ENCODE measurements at regions not wholly inside any gene's neighbourhood (a gene's known extent, or its start where the extent isn't known, plus 50 kb on each side); places are given as distances from the start of the nearest gene placed in this dataset.
A peak's percentile ranks its signal among the peaks of the same experiment; 100 is the strongest.

- H3K4me1 ChIP-seq (ENCODE audit: control insufficient read depth, insufficient read depth, low read length, poor library complexity, severe bottlenecking): peaks cover 5% of the 10 kb centered on the region
- no peaks in the 10 kb centered on the region for H3K36me3 ChIP-seq (ENCODE audit: control insufficient read depth, insufficient read depth, low read length)
- H3K4me3 ChIP-seq (ENCODE audit: extremely low read depth, insufficient read depth, low read length, poor library complexity, severe bottlenecking): no peak overlapping the region
- no peaks in the 10 kb centered on the region for H3K9me3 ChIP-seq (ENCODE audit: control insufficient read depth, low read length)
- H3K27ac ChIP-seq (ENCODE audit: low read depth, low read length, severe bottlenecking): no peak overlapping the region
- 68 to 73% methylated on average over 9 to 11 of the region's 13 CpGs for WGBS, 2 experiments (ENCODE audit: insufficient coverage in 2 of 2)
These were observed 141.9 kb upstream of the CCDC54 start for GRCh38 chr3:107235193-107235927.

DNA sequence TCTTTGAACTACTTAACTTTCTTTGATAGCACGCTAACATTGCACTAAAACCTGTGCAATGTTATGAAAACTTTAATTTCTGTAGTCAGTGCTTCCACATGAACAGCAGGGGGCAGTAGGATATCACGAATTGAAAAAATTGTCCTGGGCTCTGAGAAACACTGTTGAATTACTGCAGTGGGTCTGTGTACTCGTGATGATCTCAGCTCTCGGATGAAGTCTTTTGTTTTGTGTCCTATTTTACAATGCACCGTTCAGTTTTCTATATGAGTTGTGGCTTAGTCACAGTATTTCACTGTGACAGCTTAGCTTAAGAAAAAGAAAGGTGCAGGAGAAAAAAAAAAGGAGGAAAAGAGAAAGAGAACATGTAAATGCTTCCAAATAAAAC lies 141.3 kb upstream of the CCDC54 start:
- H3K4me3 ChIP-seq (ENCODE audit: extremely low read depth, insufficient read depth, low read length, poor library complexity, severe bottlenecking): no peak overlapping the region

DNA sequence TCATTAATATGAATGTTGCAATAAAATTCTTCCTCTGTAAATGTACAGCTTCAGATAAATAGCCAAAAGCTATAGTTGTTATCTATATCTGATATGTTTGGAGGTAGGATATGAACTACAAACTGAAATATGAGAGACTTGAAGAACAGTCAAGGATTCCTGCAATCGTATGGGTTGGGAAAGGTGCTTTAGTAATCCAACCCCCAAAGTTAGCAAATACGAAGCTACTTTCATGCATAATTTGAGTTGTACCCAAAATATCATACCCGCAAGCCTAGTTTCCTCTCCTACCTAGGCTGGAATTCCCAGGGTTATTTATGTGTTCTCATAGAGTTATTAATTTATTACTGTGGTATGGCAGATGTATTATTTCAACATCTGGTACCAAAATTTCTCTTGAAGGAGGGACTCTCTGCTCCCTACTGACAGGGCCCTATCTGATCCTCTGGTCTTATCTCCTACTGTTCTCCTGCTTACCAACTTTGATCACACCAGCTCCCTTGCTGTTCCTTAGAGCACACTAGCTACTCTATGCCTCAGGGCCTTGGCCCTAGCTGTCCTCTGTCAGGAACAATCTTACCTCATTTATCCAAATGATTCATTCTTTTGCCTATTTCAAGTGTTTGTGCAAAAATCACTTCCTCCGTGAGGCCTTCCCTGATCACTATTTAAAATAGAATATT lies 140.4 kb upstream of the CCDC54 start:
- H3K4me3 ChIP-seq (ENCODE audit: extremely low read depth, insufficient read depth, low read length, poor library complexity, severe bottlenecking): no peak overlapping the region
- WGBS, 2 experiments (ENCODE audit: insufficient coverage in 2 of 2): 92% methylated on average over 1 to 2 of the region's 4 CpGs
- no peaks in the 10 kb centered on the region for H3K36me3 ChIP-seq (ENCODE audit: control insufficient read depth, insufficient read depth, low read length)
- peaks cover 5% of the 10 kb centered on the region for H3K4me1 ChIP-seq (ENCODE audit: control insufficient read depth, insufficient read depth, low read length, poor library complexity, severe bottlenecking)
- H3K27ac ChIP-seq (ENCODE audit: low read depth, low read length, severe bottlenecking): no peak overlapping the region
- no peaks in the 10 kb centered on the region for H3K9me3 ChIP-seq (ENCODE audit: control insufficient read depth, low read length)

More for the DNA sequence above, 141.3 kb upstream of the CCDC54 start:
- H3K27ac ChIP-seq (ENCODE audit: low read depth, low read length, severe bottlenecking): peak overlapping the region; percentile 10
- 7 to 11% methylated on average over 3 of the region's 5 CpGs for WGBS, 2 experiments (ENCODE audit: insufficient coverage in 2 of 2)
- H3K9me3 ChIP-seq (ENCODE audit: control insufficient read depth, low read length): no peaks in the 10 kb centered on the region
- H3K36me3 ChIP-seq (ENCODE audit: control insufficient read depth, insufficient read depth, low read length): no peaks in the 10 kb centered on the region
- peaks cover 5% of the 10 kb centered on the region for H3K4me1 ChIP-seq (ENCODE audit: control insufficient read depth, insufficient read depth, low read length, poor library complexity, severe bottlenecking)

GRCh38 chr3:107238787-107239186 lies 138.5 kb upstream of the CCDC54 start:
- Histone ChIP-seq H3K9me3 (ENCODE audit: control insufficient read depth, low read length) (no peaks in the 10 kb centered on the region), H3K36me3 (ENCODE audit: control insufficient read depth, insufficient read depth, low read length) (peaks cover 3% of the 10 kb centered on the region), H3K4me3 (ENCODE audit: extremely low read depth, insufficient read depth, low read length, poor library complexity, severe bottlenecking) (no peak overlapping the region), H3K4me1 (ENCODE audit: control insufficient read depth, insufficient read depth, low read length, poor library complexity, severe bottlenecking) (peaks cover 5% of the 10 kb centered on the region), H3K27ac (ENCODE audit: low read depth, low read length, severe bottlenecking) (no peak overlapping the region)
- 88% methylated on average over 1 of the region's 2 CpGs; no CpG with 5 or more reads in 1 of the 2 experiments for WGBS, 2 experiments (ENCODE audit: insufficient coverage in 2 of 2)

GRCh38 chr3:107239703-107240102 lies 137.5 kb upstream of the CCDC54 start:
- peaks cover 5% of the 10 kb centered on the region for H3K4me1 ChIP-seq (ENCODE audit: control insufficient read depth, insufficient read depth, low read length, poor library complexity, severe bottlenecking)
- H3K36me3 ChIP-seq (ENCODE audit: control insufficient read depth, insufficient read depth, low read length): peaks cover 10% of the 10 kb centered on the region
- H3K27ac ChIP-seq (ENCODE audit: low read depth, low read length, severe bottlenecking): no peak overlapping the region
- no peaks in the 10 kb centered on the region for H3K9me3 ChIP-seq (ENCODE audit: control insufficient read depth, low read length)
- no peak overlapping the region for H3K4me3 ChIP-seq (ENCODE audit: extremely low read depth, insufficient read depth, low read length, poor library complexity, severe bottlenecking)
- 83 to 100% methylated on average over 1 of the region's 4 CpGs for WGBS, 2 experiments (ENCODE audit: insufficient coverage in 2 of 2)

GRCh38 chr3:107240183-107241091 lies 136.8 kb upstream of the CCDC54 start:
- Histone ChIP-seq H3K9me3 (ENCODE audit: control insufficient read depth, low read length) (no peaks in the 10 kb centered on the region), H3K4me1 (ENCODE audit: control insufficient read depth, insufficient read depth, low read length, poor library complexity, severe bottlenecking) (peaks cover 1% of the 10 kb centered on the region), H3K27ac (ENCODE audit: low read depth, low read length, severe bottlenecking) (no peak overlapping the region), H3K36me3 (ENCODE audit: control insufficient read depth, insufficient read depth, low read length) (peaks cover 17% of the 10 kb centered on the region), H3K4me3 (ENCODE audit: extremely low read depth, insufficient read depth, low read length, poor library complexity, severe bottlenecking) (peak overlapping the region; percentile 85)
- WGBS, 2 experiments (ENCODE audit: insufficient coverage in 2 of 2): 1 to 2% methylated on average over 44 to 51 of the region's 59 CpGs

DNA sequence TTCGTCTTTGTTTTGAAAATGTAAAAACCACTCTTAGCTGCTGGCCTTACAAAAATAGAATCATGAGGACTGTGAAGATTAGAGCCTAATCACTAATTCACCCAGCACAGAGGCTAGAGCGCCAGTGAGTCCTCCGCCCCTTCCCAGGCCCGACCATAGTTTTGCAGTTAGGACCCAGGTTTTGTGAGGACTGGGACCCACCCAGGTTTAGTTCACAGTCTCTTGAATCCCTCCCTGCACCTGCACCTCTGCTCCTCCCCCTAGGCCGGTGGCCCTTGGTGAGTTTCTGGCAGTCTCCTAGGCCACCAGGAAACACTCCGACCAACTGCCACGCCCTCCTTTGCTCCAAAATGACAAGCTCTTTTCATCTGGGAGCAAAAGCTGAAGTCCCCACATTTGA lies 136.0 kb upstream of the CCDC54 start:
- H3K4me3 ChIP-seq (ENCODE audit: extremely low read depth, insufficient read depth, low read length, poor library complexity, severe bottlenecking): peak overlapping the region; percentile 85

GRCh38 chr3:107242579-107242978 lies 134.7 kb upstream of the CCDC54 start:
- peak overlapping the region; percentile 85 for H3K4me3 ChIP-seq (ENCODE audit: extremely low read depth, insufficient read depth, low read length, poor library complexity, severe bottlenecking)
- H3K9me3 ChIP-seq (ENCODE audit: control insufficient read depth, low read length): no peaks in the 10 kb centered on the region
- H3K27ac ChIP-seq (ENCODE audit: low read depth, low read length, severe bottlenecking): no peak overlapping the region
- no CpG with 5 or more reads among the region's 8 CpGs for WGBS, 2 experiments (ENCODE audit: insufficient coverage in 2 of 2)
- peaks cover 34% of the 10 kb centered on the region for H3K36me3 ChIP-seq (ENCODE audit: control insufficient read depth, insufficient read depth, low read length)
- H3K4me1 ChIP-seq (ENCODE audit: control insufficient read depth, insufficient read depth, low read length, poor library complexity, severe bottlenecking): no peaks in the 10 kb centered on the region

More for the DNA sequence above, 136.0 kb upstream of the CCDC54 start:
- WGBS, 2 experiments (ENCODE audit: insufficient coverage in 2 of 2): 12 to 19% methylated on average over 4 to 5 of the region's 7 CpGs
- Histone ChIP-seq H3K36me3 (ENCODE audit: control insufficient read depth, insufficient read depth, low read length) (peaks cover 24% of the 10 kb centered on the region), H3K4me1 (ENCODE audit: control insufficient read depth, insufficient read depth, low read length, poor library complexity, severe bottlenecking) (no peaks in the 10 kb centered on the region), H3K27ac (ENCODE audit: low read depth, low read length, severe bottlenecking) (no peak overlapping the region), H3K9me3 (ENCODE audit: control insufficient read depth, low read length) (no peaks in the 10 kb centered on the region)

- Histone ChIP-seq H3K4me3 (ENCODE audit: extremely low read depth, insufficient read depth, low read length, poor library complexity, severe bottlenecking) (no peak overlapping the region), H3K9me3 (ENCODE audit: control insufficient read depth, low read length) (no peaks in the 10 kb centered on the region), H3K4me1 (ENCODE audit: control insufficient read depth, insufficient read depth, low read length, poor library complexity, severe bottlenecking) (no peaks in the 10 kb centered on the region), H3K27ac (ENCODE audit: low read depth, low read length, severe bottlenecking) (no peak overlapping the region), H3K36me3 (ENCODE audit: control insufficient read depth, insufficient read depth, low read length) (peaks cover 61% of the 10 kb centered on the region)
- WGBS, 2 experiments (ENCODE audit: insufficient coverage in 2 of 2): no CpG with 5 or more reads among the region's 2 CpGs
These were observed 130.1 kb upstream of the CCDC54 start for GRCh38 chr3:107247116-107247515.

DNA sequence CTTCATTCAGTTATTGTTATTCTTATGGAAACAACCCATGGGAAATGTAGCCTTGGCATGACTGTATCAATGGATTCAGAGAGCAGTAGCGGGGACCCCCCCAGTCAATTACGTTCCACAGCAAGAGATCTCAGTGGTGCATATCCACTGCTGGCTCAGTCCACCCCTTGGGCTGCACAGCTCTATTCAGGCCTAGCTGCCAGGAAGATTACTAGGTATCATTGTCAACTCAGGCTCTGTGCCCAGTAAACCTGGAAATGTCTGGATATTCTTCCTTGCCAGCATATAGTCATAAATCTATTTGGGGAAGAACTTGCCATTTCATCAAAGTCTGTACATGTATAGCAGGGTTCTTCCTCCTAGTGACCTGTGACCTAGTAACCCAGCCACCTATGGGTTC lies 128.1 kb upstream of the CCDC54 start:
- 90% methylated on average over 2 of the region's 2 CpGs; no CpG with 5 or more reads in 1 of the 2 experiments for WGBS, 2 experiments (ENCODE audit: insufficient coverage in 2 of 2)

More for the DNA sequence above, 128.1 kb upstream of the CCDC54 start:
- no peaks in the 10 kb centered on the region for H3K4me1 ChIP-seq (ENCODE audit: control insufficient read depth, insufficient read depth, low read length, poor library complexity, severe bottlenecking)
- no peak overlapping the region for H3K4me3 ChIP-seq (ENCODE audit: extremely low read depth, insufficient read depth, low read length, poor library complexity, severe bottlenecking)
- H3K9me3 ChIP-seq (ENCODE audit: control insufficient read depth, low read length): no peaks in the 10 kb centered on the region
- H3K36me3 ChIP-seq (ENCODE audit: control insufficient read depth, insufficient read depth, low read length): peaks cover 57% of the 10 kb centered on the region
- no peak overlapping the region for H3K27ac ChIP-seq (ENCODE audit: low read depth, low read length, severe bottlenecking)
